IMR-90 (cell line): ENCODE measurements at regions not wholly inside any gene's neighbourhood (a gene's known extent, or its start where the extent isn't known, plus 50 kb on each side); places are given as distances from the start of the nearest gene placed in this dataset.

Source experiments
- ATAC-seq: fragments of 200-7000 bp; cut with Tn5 transposase; 2 replicates; pipeline ENCODE4 v1.9.1; 2020; ENCODE audit warnings: low read depth, mild to moderate bottlenecking, moderate library complexity
- BruUV-seq: library from RNA; stranded (reverse); fragments of 400-500 nt; replicated peaks from 2 replicates; lab custom pipeline; 2021; lab: Mats Ljungman, UMichigan
- CTCF ChIA-PET: fragments of 300-600 bp; formaldehyde crosslinking; extraction: SDS; loops from one replicate; lab custom pipeline; 2021; ENCODE audit warnings: antibody characterized with exemption; lab: Yijun Ruan, JAX
- POLR2A ChIA-PET: fragments of 300-600 bp; sonication (Branson Sonifier 250); formaldehyde crosslinking; loops from one replicate; lab custom pipeline; 2022; ENCODE audit warnings: antibody characterized with exemption; ENCODE audit not compliant: unreplicated experiment; lab: Charles Lee
- DNase-seq: peaks from one replicate; pipeline ENCODE4 v3.0.0; 2013
- H2AFZ ChIP-seq: replicated peaks from 2 replicates; pipeline ENCODE3; 2013; ENCODE audit warnings: low read length, mild to moderate bottlenecking; ENCODE audit not compliant: poor library complexity
- H2AK5ac ChIP-seq: 2 replicates; pipeline ENCODE4 v1.6.1; 2013; ENCODE audit warnings: low read depth, low read length, inconsistent platforms
- H2AK9ac ChIP-seq: replicated peaks from 2 replicates; pipeline ENCODE3; 2013; ENCODE audit warnings: mild to moderate bottlenecking, low read depth, low read length, moderate library complexity; ENCODE audit not compliant: poor library complexity
- H2BK120ac ChIP-seq: 2 replicates; pipeline ENCODE4 v1.6.1; 2013; ENCODE audit warnings: low read depth, low read length, inconsistent platforms
- H2BK15ac ChIP-seq: 3 replicates; pipeline ENCODE4 v1.6.1; 2013; ENCODE audit warnings: low read depth, low read length, inconsistent platforms
- H2BK20ac ChIP-seq: 2 replicates; pipeline ENCODE4 v1.6.1; 2013; ENCODE audit warnings: low read depth, mild to moderate bottlenecking, inconsistent platforms, low read length, moderate library complexity
- H2BK5ac ChIP-seq: 2 replicates; pipeline ENCODE4 v1.6.1; 2013; ENCODE audit warnings: mild to moderate bottlenecking, low read depth, low read length, inconsistent platforms; ENCODE audit not compliant: poor library complexity, severe bottlenecking
- H3K14ac ChIP-seq: replicated peaks from 2 replicates; pipeline ENCODE4 v1.6.1; 2013; ENCODE audit warnings: low read depth, low read length, inconsistent platforms
- H3K18ac ChIP-seq: 2 replicates; pipeline ENCODE4 v1.6.1; 2013; ENCODE audit warnings: low read depth, low read length, control low read depth
- H3K23ac ChIP-seq: 2 replicates; pipeline ENCODE4 v1.6.1; 2013; ENCODE audit warnings: low read depth, low read length, inconsistent platforms
- H3K27ac ChIP-seq: 2 replicates; pipeline ENCODE4 v1.5.1; 2013; ENCODE audit warnings: mild to moderate bottlenecking, control low read depth, low read length; ENCODE audit not compliant: insufficient read depth
- H3K27me3 ChIP-seq: 2 replicates; pipeline ENCODE4 v1.6.1; 2013; ENCODE audit warnings: low read length; ENCODE audit not compliant: control insufficient read depth, insufficient read depth
- H3K36me3 ChIP-seq: 2 replicates; pipeline ENCODE4 v1.6.1; 2013; ENCODE audit warnings: low read length, mixed read lengths; ENCODE audit not compliant: control insufficient read depth, insufficient read depth
- H3K4ac ChIP-seq: 2 replicates; pipeline ENCODE4 v1.6.1; 2013; ENCODE audit warnings: low read depth, low read length, inconsistent platforms
- H3K4me1 ChIP-seq: 2 replicates; pipeline ENCODE4 v1.6.1; 2013; ENCODE audit warnings: low read length, mixed read lengths; ENCODE audit not compliant: control insufficient read depth, insufficient read depth
- H3K4me2 ChIP-seq: 2 replicates; pipeline ENCODE4 v1.6.1; 2013; ENCODE audit warnings: low read depth, mild to moderate bottlenecking, control low read depth, low read length, moderate library complexity
- H3K4me3 ChIP-seq: 2 replicates; pipeline ENCODE4 v1.5.1; 2013; ENCODE audit warnings: low read depth, mild to moderate bottlenecking, control low read depth, low read length, moderate library complexity; ENCODE audit not compliant: insufficient read depth
- H3K56ac ChIP-seq: 2 replicates; pipeline ENCODE4 v1.6.1; 2013; ENCODE audit warnings: low read length, inconsistent platforms; ENCODE audit not compliant: insufficient read depth; ENCODE audit errors: extremely low read depth
- H3K79me1 ChIP-seq, 2 experiments: 2 replicates each; pipeline ENCODE4 v1.6.1; 2013; ENCODE audit warnings: low read length in 2 of 2, inconsistent platforms in 1 of 2, low read depth in 1 of 2
- H3K9ac ChIP-seq: 2 replicates; pipeline ENCODE4 v1.6.1; 2013; ENCODE audit warnings: low read depth, low read length, control low read depth
- H3K9me1 ChIP-seq: 2 replicates; pipeline ENCODE4 v1.6.1; 2013; ENCODE audit warnings: low read length, inconsistent platforms; ENCODE audit not compliant: insufficient read depth
- H3K9me3 ChIP-seq: 2 replicates; pipeline ENCODE4 v1.6.1; 2013; ENCODE audit warnings: low read length; ENCODE audit not compliant: control insufficient read depth, insufficient read depth
- H4K20me1 ChIP-seq: 2 replicates; pipeline ENCODE4 v1.6.1; 2013; ENCODE audit warnings: low read length, inconsistent platforms; ENCODE audit not compliant: insufficient read depth
- H4K5ac ChIP-seq: 2 replicates; pipeline ENCODE4 v1.6.1; 2013; ENCODE audit warnings: mild to moderate bottlenecking, low read depth, low read length, control low read depth
- H4K8ac ChIP-seq, 2 experiments: 2 replicates each; pipeline ENCODE4 v1.6.1; 2013; ENCODE audit warnings: low read depth in 2 of 2, low read length in 2 of 2, control low read depth in 1 of 2, inconsistent platforms in 1 of 2
- H4K91ac ChIP-seq: 2 replicates; pipeline ENCODE4 v1.6.1; 2013; ENCODE audit warnings: low read depth, low read length, inconsistent platforms; ENCODE audit not compliant: insufficient read depth
- BHLHE40 ChIP-seq: fragments of 150-350 bp; IDR thresholded peaks from 2 replicates; pipeline ENCODE4 v1.6.1; 2016; ENCODE audit warnings: mild to moderate bottlenecking, low read depth, low read length
- CEBPB ChIP-seq: IDR thresholded peaks from 2 replicates; pipeline ENCODE4 v1.6.1; 2012; ENCODE audit warnings: low read depth, low read length, improper control_type of control experiment
- CHD1 ChIP-seq: IDR thresholded peaks from 2 replicates; pipeline ENCODE4 v1.6.1; 2012; ENCODE audit warnings: low read depth, low read length, improper control_type of control experiment
- FOS ChIP-seq: fragments of 150-350 bp; IDR thresholded peaks from 2 replicates; pipeline ENCODE4 v1.6.1; 2016; ENCODE audit warnings: low read depth, low read length
- MAZ ChIP-seq: IDR thresholded peaks from 2 replicates; pipeline ENCODE4 v1.6.1; 2012; ENCODE audit warnings: low read depth, mild to moderate bottlenecking, low read length, improper control_type of control experiment, moderate library complexity, borderline replicate concordance
- MXI1 ChIP-seq: IDR thresholded peaks from 2 replicates; pipeline ENCODE4 v1.6.1; 2012; ENCODE audit warnings: low read depth, mild to moderate bottlenecking, low read length, moderate library complexity, borderline replicate concordance
- NFE2L2 ChIP-seq: fragments of 150-350 bp; IDR thresholded peaks from 2 replicates; pipeline ENCODE4 v1.6.1; 2016; ENCODE audit warnings: low read depth, mild to moderate bottlenecking, low read length
- RCOR1 ChIP-seq: IDR thresholded peaks from 2 replicates; pipeline ENCODE4 v1.6.1; 2012; ENCODE audit warnings: mild to moderate bottlenecking, low read length, improper control_type of control experiment; ENCODE audit not compliant: insufficient replicate concordance
- RFX5 ChIP-seq: IDR thresholded peaks from 2 replicates; pipeline ENCODE4 v1.8.0; 2012; ENCODE audit warnings: low read depth, mild to moderate bottlenecking, low read length, moderate library complexity
- WGBS, 2 experiments: methylation state at CpG; one replicate each; pipeline versions ENCODE4 v1.1.5 to v1.1.7; 2013; ENCODE audit warnings: missing lambda C conversion rate in 2 of 2; ENCODE audit not compliant: insufficient read length in 1 of 2; ENCODE audit errors: extremely low coverage in 2 of 2; 5-methylcytosine and 5-hydroxymethylcytosine counted together
- dilution Hi-C: fragments of 300-500 bp; cut with HindIII; formaldehyde crosslinking; loops from one replicate; pipeline ENCODE4 v1.14.3; 2018; ENCODE audit warnings: low sequenced_read_pairs; ENCODE audit not compliant: unreplicated experiment
- in situ Hi-C: fragments of 300-500 bp; cut with MboI; formaldehyde crosslinking; loops from 3 replicates; pipeline ENCODE4 v1.14.3; 2019; ENCODE audit warnings: low sequenced_read_pairs, inconsistent platforms, mixed read lengths
- intact Hi-C: fragments of 100-400 bp; cut with micrococcal nuclease; formaldehyde crosslinking; loops from 2 replicates; pipeline ENCODE4 v1.10.0; 2022
- TF ChIP-seq, protein P1 (sequence below): conservative IDR thresholded peaks from 2 replicates; pipeline ENCODE4 v1.5.1; 2012; ENCODE audit warnings: mild to moderate bottlenecking, low read depth, low read length, improper control_type of control experiment
- TF ChIP-seq, protein P2 (sequence below): fragments of 150-350 bp; IDR thresholded peaks from 2 replicates; pipeline ENCODE4 v1.6.1; 2016; ENCODE audit warnings: low read depth, mild to moderate bottlenecking, low read length, moderate library complexity, borderline replicate concordance

DNA sequence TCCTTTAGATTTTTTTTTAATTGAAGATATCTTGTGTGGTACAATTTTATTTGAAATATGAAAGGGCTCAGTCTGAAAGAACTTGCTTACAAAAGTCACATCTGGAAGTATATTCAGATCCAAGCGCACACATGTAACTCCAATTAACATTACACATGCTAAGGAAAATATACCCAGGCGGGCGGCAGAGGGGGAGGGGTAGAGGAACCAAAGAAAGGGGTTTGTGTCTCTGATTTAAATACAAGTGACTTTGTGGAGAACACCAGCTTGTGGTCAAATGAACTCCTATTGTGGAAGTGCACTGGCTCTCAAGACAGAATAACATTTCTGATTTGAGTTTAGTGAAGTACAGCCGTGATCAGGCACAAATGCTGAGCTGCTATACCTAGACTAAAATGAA lies 280.2 kb upstream of the SOX11 start:
- no peaks in the 10 kb centered on the region for H3K27me3 ChIP-seq
- no peak overlapping the region for H3K23ac ChIP-seq
- H2BK15ac ChIP-seq, result no peak overlapping the region
- in situ Hi-C loops, result no loop called here
- no peaks in the 10 kb centered on the region for H3K9me1 ChIP-seq
- WGBS, 2 experiments, result 100% methylated on average over 1 of the region's 4 CpGs; no CpG with 5 or more reads in 1 of the 2 experiments
- no peak overlapping the region for H2AFZ ChIP-seq
- no peak overlapping the region for H2BK120ac ChIP-seq
- H2BK5ac ChIP-seq, result no peak overlapping the region
- no peak overlapping the region for H3K14ac ChIP-seq
- H3K27ac ChIP-seq, result no peak overlapping the region
- intact Hi-C loops, result no loop called here
- dilution Hi-C loops, result no loop called here
- no peaks in the 10 kb centered on the region for H4K20me1 ChIP-seq
- H3K4me2 ChIP-seq, result no peak overlapping the region
- H3K36me3 ChIP-seq, result no peaks in the 10 kb centered on the region
- DNase-seq (no peak), ATAC-seq (no peak)
- no peak overlapping the region for H3K4ac ChIP-seq
- CTCF ChIA-PET, result no interaction called here
- POLR2A ChIA-PET, result no interaction called here
- no peak overlapping the region for H2AK9ac ChIP-seq
- H2BK20ac ChIP-seq, result no peak overlapping the region
- H3K18ac ChIP-seq, result no peak overlapping the region
- H3K9ac ChIP-seq, result no peak overlapping the region
- TF ChIP-seq NFE2L2 (no peak), MXI1 (no peak), CHD1 (no peak), CEBPB (no peak), MAZ (no peak), RFX5 (no peak), BHLHE40 (no peak), FOS (no peak), RCOR1 (no peak)
- TF ChIP-seq, protein P1, sequence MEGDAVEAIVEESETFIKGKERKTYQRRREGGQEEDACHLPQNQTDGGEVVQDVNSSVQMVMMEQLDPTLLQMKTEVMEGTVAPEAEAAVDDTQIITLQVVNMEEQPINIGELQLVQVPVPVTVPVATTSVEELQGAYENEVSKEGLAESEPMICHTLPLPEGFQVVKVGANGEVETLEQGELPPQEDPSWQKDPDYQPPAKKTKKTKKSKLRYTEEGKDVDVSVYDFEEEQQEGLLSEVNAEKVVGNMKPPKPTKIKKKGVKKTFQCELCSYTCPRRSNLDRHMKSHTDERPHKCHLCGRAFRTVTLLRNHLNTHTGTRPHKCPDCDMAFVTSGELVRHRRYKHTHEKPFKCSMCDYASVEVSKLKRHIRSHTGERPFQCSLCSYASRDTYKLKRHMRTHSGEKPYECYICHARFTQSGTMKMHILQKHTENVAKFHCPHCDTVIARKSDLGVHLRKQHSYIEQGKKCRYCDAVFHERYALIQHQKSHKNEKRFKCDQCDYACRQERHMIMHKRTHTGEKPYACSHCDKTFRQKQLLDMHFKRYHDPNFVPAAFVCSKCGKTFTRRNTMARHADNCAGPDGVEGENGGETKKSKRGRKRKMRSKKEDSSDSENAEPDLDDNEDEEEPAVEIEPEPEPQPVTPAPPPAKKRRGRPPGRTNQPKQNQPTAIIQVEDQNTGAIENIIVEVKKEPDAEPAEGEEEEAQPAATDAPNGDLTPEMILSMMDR, result no peak
- TF ChIP-seq, protein P2, sequence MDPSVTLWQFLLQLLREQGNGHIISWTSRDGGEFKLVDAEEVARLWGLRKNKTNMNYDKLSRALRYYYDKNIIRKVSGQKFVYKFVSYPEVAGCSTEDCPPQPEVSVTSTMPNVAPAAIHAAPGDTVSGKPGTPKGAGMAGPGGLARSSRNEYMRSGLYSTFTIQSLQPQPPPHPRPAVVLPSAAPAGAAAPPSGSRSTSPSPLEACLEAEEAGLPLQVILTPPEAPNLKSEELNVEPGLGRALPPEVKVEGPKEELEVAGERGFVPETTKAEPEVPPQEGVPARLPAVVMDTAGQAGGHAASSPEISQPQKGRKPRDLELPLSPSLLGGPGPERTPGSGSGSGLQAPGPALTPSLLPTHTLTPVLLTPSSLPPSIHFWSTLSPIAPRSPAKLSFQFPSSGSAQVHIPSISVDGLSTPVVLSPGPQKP, result no peak
- no peak overlapping the region for H3K4me3 ChIP-seq
- H3K4me1 ChIP-seq, result no peaks in the 10 kb centered on the region
- no peak overlapping the region for H4K91ac ChIP-seq
- no peak overlapping the region for H2AK5ac ChIP-seq
- no peaks in the 10 kb centered on the region for H3K79me1 ChIP-seq
- H3K9me3 ChIP-seq, result no peaks in the 10 kb centered on the region; the same call in 1 of the 2 replicates
- BruUV-seq, result no TSS peak
- no peak overlapping the region for H3K56ac ChIP-seq
- no peak overlapping the region for H4K8ac ChIP-seq
- no peak overlapping the region for H4K5ac ChIP-seq
